ENCODE measurements at regions not wholly inside any gene's neighbourhood (a gene's known extent, or its start where the extent isn't known, plus 50 kb on each side); places are given as distances from the start of the nearest gene placed in this dataset.
A peak's percentile ranks its signal among the peaks of the same experiment; 100 is the strongest.
"Not testable (repeated sequence)": the region's sequence is repeated elsewhere in the genome, so short reads cannot be mapped to it uniquely, and the experiment has no call there.

GRCh38 chr10:11687357-11687771, 54.8 kb upstream of the ECHDC3 start:
- H3K9ac ChIP-seq (ENCODE audit: low read depth, low read length), result no peak overlapping the region
- H3K4me2 ChIP-seq (ENCODE audit: insufficient read depth, low read length), result no peak overlapping the region
- DNase-seq (no peak), ATAC-seq (ENCODE audit: insufficient read depth, low read depth) (no peak)
- no peaks in the 10 kb centered on the region for H3K9me3 ChIP-seq (ENCODE audit: insufficient read depth, low read length, severe bottlenecking)
- no peaks in the 10 kb centered on the region for H3K27me3 ChIP-seq (ENCODE audit: insufficient read depth, low read length, poor library complexity)
- no peak overlapping the region for H2AFZ ChIP-seq (ENCODE audit: low read depth, low read length)
- no peaks in the 10 kb centered on the region for H3K79me2 ChIP-seq (ENCODE audit: insufficient read depth, low read length)
- TF ChIP-seq, protein P1, sequence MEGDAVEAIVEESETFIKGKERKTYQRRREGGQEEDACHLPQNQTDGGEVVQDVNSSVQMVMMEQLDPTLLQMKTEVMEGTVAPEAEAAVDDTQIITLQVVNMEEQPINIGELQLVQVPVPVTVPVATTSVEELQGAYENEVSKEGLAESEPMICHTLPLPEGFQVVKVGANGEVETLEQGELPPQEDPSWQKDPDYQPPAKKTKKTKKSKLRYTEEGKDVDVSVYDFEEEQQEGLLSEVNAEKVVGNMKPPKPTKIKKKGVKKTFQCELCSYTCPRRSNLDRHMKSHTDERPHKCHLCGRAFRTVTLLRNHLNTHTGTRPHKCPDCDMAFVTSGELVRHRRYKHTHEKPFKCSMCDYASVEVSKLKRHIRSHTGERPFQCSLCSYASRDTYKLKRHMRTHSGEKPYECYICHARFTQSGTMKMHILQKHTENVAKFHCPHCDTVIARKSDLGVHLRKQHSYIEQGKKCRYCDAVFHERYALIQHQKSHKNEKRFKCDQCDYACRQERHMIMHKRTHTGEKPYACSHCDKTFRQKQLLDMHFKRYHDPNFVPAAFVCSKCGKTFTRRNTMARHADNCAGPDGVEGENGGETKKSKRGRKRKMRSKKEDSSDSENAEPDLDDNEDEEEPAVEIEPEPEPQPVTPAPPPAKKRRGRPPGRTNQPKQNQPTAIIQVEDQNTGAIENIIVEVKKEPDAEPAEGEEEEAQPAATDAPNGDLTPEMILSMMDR (IDR thresholded peaks at IDR 0.05; ENCODE audit: borderline replicate concordance, extremely low read depth, low read length, poor library complexity, severe bottlenecking), result no peak
- TF ChIP-seq EZH2 (IDR thresholded peaks at IDR 0.05; ENCODE audit: borderline replicate concordance, low read depth, low read length, severe bottlenecking), result no peak
- no peaks in the 10 kb centered on the region for H4K20me1 ChIP-seq (ENCODE audit: insufficient read depth, low read length)
- H3K27ac ChIP-seq (ENCODE audit: low read length), result no peak overlapping the region
- H3K4me3 ChIP-seq (ENCODE audit: low read depth in 1 of 2, low read length in 2 of 2), result no peak overlapping the region
- no peaks in the 10 kb centered on the region for H3K36me3 ChIP-seq (ENCODE audit: insufficient read depth, low read length)
- peaks cover 30% of the 10 kb centered on the region for H3K4me1 ChIP-seq (ENCODE audit: insufficient read depth, low read length)

GRCh38 chr10:11685787-11686218, 56.4 kb upstream of the ECHDC3 start:
- no peaks in the 10 kb centered on the region for H3K79me2 ChIP-seq (ENCODE audit: insufficient read depth, low read length)
- H3K4me1 ChIP-seq (ENCODE audit: insufficient read depth, low read length), result peaks cover 30% of the 10 kb centered on the region
- no peak overlapping the region for H3K9ac ChIP-seq (ENCODE audit: low read depth, low read length)
- peak; percentile 59 for ATAC-seq (ENCODE audit: insufficient read depth, low read depth)
- no peaks in the 10 kb centered on the region for H3K9me3 ChIP-seq (ENCODE audit: insufficient read depth, low read length, severe bottlenecking)
- peak; percentile 76 for DNase-seq
- H3K27me3 ChIP-seq (ENCODE audit: insufficient read depth, low read length, poor library complexity), result no peaks in the 10 kb centered on the region
- no peak for TF ChIP-seq EZH2 (IDR thresholded peaks at IDR 0.05; ENCODE audit: borderline replicate concordance, low read depth, low read length, severe bottlenecking)
- TF ChIP-seq, protein P1 (IDR thresholded peaks at IDR 0.05; ENCODE audit: borderline replicate concordance, extremely low read depth, low read length, poor library complexity, severe bottlenecking), result no peak
- no peak overlapping the region for H3K27ac ChIP-seq (ENCODE audit: low read length)
- H3K36me3 ChIP-seq (ENCODE audit: insufficient read depth, low read length), result no peaks in the 10 kb centered on the region
- H4K20me1 ChIP-seq (ENCODE audit: insufficient read depth, low read length), result no peaks in the 10 kb centered on the region
- no peak overlapping the region for H2AFZ ChIP-seq (ENCODE audit: low read depth, low read length)
- H3K4me2 ChIP-seq (ENCODE audit: insufficient read depth, low read length), result peak overlapping the region; percentile 58
- H3K4me3 ChIP-seq (ENCODE audit: low read depth in 1 of 2, low read length in 2 of 2), result no peak overlapping the region

GRCh38 chr10:11684717-11685645, 57.2 kb upstream of the ECHDC3 start:
- ATAC-seq (ENCODE audit: insufficient read depth, low read depth) (peak; percentile 85), DNase-seq (peak; percentile 66)
- Histone ChIP-seq H3K27ac (ENCODE audit: low read length) (peak overlapping the region; percentile 42), H3K4me2 (ENCODE audit: insufficient read depth, low read length) (peak overlapping the region; percentile 58), H3K4me1 (ENCODE audit: insufficient read depth, low read length) (peaks cover 30% of the 10 kb centered on the region), H3K4me3 (ENCODE audit: low read depth in 1 of 2, low read length in 2 of 2) (peak overlapping the region in 1 of 2 experiments; percentile 34; a peak in 2 of 4 replicates), H3K9me3 (ENCODE audit: insufficient read depth, low read length, severe bottlenecking) (no peaks in the 10 kb centered on the region), H3K9ac (ENCODE audit: low read depth, low read length) (peak overlapping the region; percentile 33; the same call in 1 of the 2 replicates), H3K36me3 (ENCODE audit: insufficient read depth, low read length) (no peaks in the 10 kb centered on the region), H2AFZ (ENCODE audit: low read depth, low read length) (peak overlapping the region; percentile 77), H3K27me3 (ENCODE audit: insufficient read depth, low read length, poor library complexity) (no peaks in the 10 kb centered on the region), H3K79me2 (ENCODE audit: insufficient read depth, low read length) (no peaks in the 10 kb centered on the region), H4K20me1 (ENCODE audit: insufficient read depth, low read length) (no peaks in the 10 kb centered on the region)
- TF ChIP-seq EZH2 (IDR thresholded peaks at IDR 0.05; ENCODE audit: borderline replicate concordance, low read depth, low read length, severe bottlenecking), result no peak
- TF ChIP-seq, protein P1 (IDR thresholded peaks at IDR 0.05; ENCODE audit: borderline replicate concordance, extremely low read depth, low read length, poor library complexity, severe bottlenecking), result no peak

GRCh38 chr10:11684341-11684716, 57.9 kb upstream of the ECHDC3 start:
- Histone ChIP-seq H2AFZ (ENCODE audit: low read depth, low read length) (peak overlapping the region; percentile 77; the same call in 1 of the 2 replicates), H3K27ac (ENCODE audit: low read length) (peak overlapping the region; percentile 42), H3K4me3 (ENCODE audit: low read depth in 1 of 2, low read length in 2 of 2) (peak overlapping the region in 1 of 2 experiments; percentile 34; a peak in 1 of 4 replicates), H3K4me1 (ENCODE audit: insufficient read depth, low read length) (peaks cover 30% of the 10 kb centered on the region), H3K9ac (ENCODE audit: low read depth, low read length) (peak overlapping the region; percentile 33; the same call in 1 of the 2 replicates), H3K4me2 (ENCODE audit: insufficient read depth, low read length) (peak overlapping the region; percentile 58)
- not testable (repeated sequence) for H3K36me3 ChIP-seq (ENCODE audit: insufficient read depth, low read length); H3K27me3 ChIP-seq (ENCODE audit: insufficient read depth, low read length, poor library complexity); H4K20me1 ChIP-seq (ENCODE audit: insufficient read depth, low read length); ATAC-seq (ENCODE audit: insufficient read depth, low read depth); H3K79me2 ChIP-seq (ENCODE audit: insufficient read depth, low read length); H3K9me3 ChIP-seq (ENCODE audit: insufficient read depth, low read length, severe bottlenecking); DNase-seq

All from DND-41 (cell line).